ACC112 (cell line): ENCODE measurements at regions not wholly inside any gene's neighbourhood (a gene's known extent, or its start where the extent isn't known, plus 50 kb on each side); places are given as distances from the start of the nearest gene placed in this dataset.
"Not testable (repeated sequence)": the region's sequence is repeated elsewhere in the genome, so short reads cannot be mapped to it uniquely, and the experiment has no call there.

Source experiments
- H2AFZ ChIP-seq: fragments of 200-600 bp; sonication (generic); one replicate; pipeline ENCODE4 v1.6.0; 2017; ENCODE audit warnings: antibody characterized with exemption, low read length; ENCODE audit not compliant: unreplicated experiment
- H3K27ac ChIP-seq: fragments of 200-600 bp; sonication (generic); 2 replicates; pipeline ENCODE4 v1.5.1; 2014; ENCODE audit warnings: low read depth, mild to moderate bottlenecking, antibody characterized with exemption, low read length, moderate library complexity
- H3K27me3 ChIP-seq: fragments of 200-600 bp; sonication (generic); 2 replicates; pipeline ENCODE4 v1.6.1; 2014; ENCODE audit warnings: mild to moderate bottlenecking, antibody characterized with exemption, low read length, moderate library complexity, mixed read lengths; ENCODE audit not compliant: insufficient read depth
- H3K36me3 ChIP-seq: fragments of 200-600 bp; sonication (generic); 2 replicates; pipeline ENCODE4 v1.6.1; 2016; ENCODE audit warnings: mild to moderate bottlenecking, antibody characterized with exemption, low read length, moderate library complexity, mixed read lengths; ENCODE audit not compliant: insufficient read depth
- H3K4me1 ChIP-seq: fragments of 200-600 bp; sonication (generic); one replicate; pipeline ENCODE4 v1.6.1; 2016; ENCODE audit warnings: low read length, mixed read lengths; ENCODE audit not compliant: insufficient read depth, unreplicated experiment, control insufficient read depth
- H3K4me3 ChIP-seq: fragments of 200-600 bp; sonication (generic); 2 replicates; pipeline ENCODE4 v1.5.1; 2014; ENCODE audit warnings: mild to moderate bottlenecking, low read depth, low read length
- H3K79me2 ChIP-seq: fragments of 200-600 bp; sonication (generic); one replicate; pipeline ENCODE4 v1.6.0; 2016; ENCODE audit warnings: low read length; ENCODE audit not compliant: control insufficient read depth, unreplicated experiment, insufficient read depth

- H3K27me3 ChIP-seq = no peaks in the 10 kb centered on the region
- H2AFZ ChIP-seq = no peak overlapping the region
- H3K36me3 ChIP-seq = no peaks in the 10 kb centered on the region
- no peaks in the 10 kb centered on the region for H3K79me2 ChIP-seq
- no peak overlapping the region for H3K4me3 ChIP-seq
- no peak overlapping the region for H3K27ac ChIP-seq
- peaks cover 4% of the 10 kb centered on the region for H3K4me1 ChIP-seq
Observed at GRCh38 chr3:72162649-72163184, 377.8 kb upstream of the PROK2 start.

GRCh38 chr3:72161881-72162595, 377.1 kb upstream of the PROK2 start:
- no peaks in the 10 kb centered on the region for H3K27me3 ChIP-seq
- no peaks in the 10 kb centered on the region for H3K36me3 ChIP-seq
- no peak overlapping the region for H3K27ac ChIP-seq
- H2AFZ ChIP-seq = no peak overlapping the region
- H3K4me1 ChIP-seq = peaks cover 4% of the 10 kb centered on the region
- no peaks in the 10 kb centered on the region for H3K79me2 ChIP-seq
- no peak overlapping the region for H3K4me3 ChIP-seq

- H3K79me2 ChIP-seq, H3K4me3 ChIP-seq, H2AFZ ChIP-seq, H3K36me3 ChIP-seq, H3K27me3 ChIP-seq, H3K4me1 ChIP-seq, H3K27ac ChIP-seq: not testable (repeated sequence)
Observed at GRCh38 chr3:72161285-72161684, 376.3 kb upstream of the PROK2 start.

- Histone ChIP-seq H3K4me1 (peaks cover 12% of the 10 kb centered on the region), H3K27me3 (no peaks in the 10 kb centered on the region), H3K27ac (no peak overlapping the region), H3K79me2 (no peaks in the 10 kb centered on the region), H3K36me3 (no peaks in the 10 kb centered on the region), H2AFZ (no peak overlapping the region), H3K4me3 (no peak overlapping the region)
Observed at GRCh38 chr3:72160351-72160750, 375.4 kb upstream of the PROK2 start.

- H3K27ac ChIP-seq = no peak overlapping the region
- no peaks in the 10 kb centered on the region for H3K36me3 ChIP-seq
- no peak overlapping the region for H2AFZ ChIP-seq
- no peaks in the 10 kb centered on the region for H3K27me3 ChIP-seq
- no peaks in the 10 kb centered on the region for H3K79me2 ChIP-seq
- H3K4me3 ChIP-seq = no peak overlapping the region
- H3K4me1 ChIP-seq = peaks cover 18% of the 10 kb centered on the region
Observed at GRCh38 chr3:72159487-72159886, 374.5 kb upstream of the PROK2 start.

- Histone ChIP-seq H3K27ac (no peak overlapping the region), H3K36me3 (no peaks in the 10 kb centered on the region), H2AFZ (no peak overlapping the region), H3K27me3 (no peaks in the 10 kb centered on the region), H3K4me3 (no peak overlapping the region), H3K4me1 (peaks cover 18% of the 10 kb centered on the region), H3K79me2 (no peaks in the 10 kb centered on the region)
Observed at GRCh38 chr3:72158639-72159326, 373.8 kb upstream of the PROK2 start.

GRCh38 chr3:72157748-72158638, 373.0 kb upstream of the PROK2 start:
- no peak overlapping the region for H2AFZ ChIP-seq
- no peaks in the 10 kb centered on the region for H3K36me3 ChIP-seq
- no peaks in the 10 kb centered on the region for H3K27me3 ChIP-seq
- no peak overlapping the region for H3K4me3 ChIP-seq
- no peaks in the 10 kb centered on the region for H3K79me2 ChIP-seq
- H3K27ac ChIP-seq = no peak overlapping the region
- peaks cover 23% of the 10 kb centered on the region for H3K4me1 ChIP-seq

GRCh38 chr3:72155391-72156064, 370.6 kb upstream of the PROK2 start:
- H2AFZ ChIP-seq = peak overlapping the region; percentile 28
- peak overlapping the region; percentile 71 for H3K27ac ChIP-seq
- H3K36me3 ChIP-seq = no peaks in the 10 kb centered on the region
- peaks cover 20% of the 10 kb centered on the region for H3K4me1 ChIP-seq
- no peak overlapping the region for H3K4me3 ChIP-seq
- H3K79me2 ChIP-seq = no peaks in the 10 kb centered on the region
- no peaks in the 10 kb centered on the region for H3K27me3 ChIP-seq

GRCh38 chr3:72154391-72155335, 369.7 kb upstream of the PROK2 start:
- Histone ChIP-seq H3K27me3 (no peaks in the 10 kb centered on the region), H3K4me3 (no peak overlapping the region), H3K79me2 (no peaks in the 10 kb centered on the region), H3K4me1 (peaks cover 20% of the 10 kb centered on the region), H3K36me3 (no peaks in the 10 kb centered on the region), H2AFZ (peak overlapping the region; percentile 28), H3K27ac (peak overlapping the region; percentile 71)
